ENCODE measurements at regions not wholly inside any gene's neighbourhood (a gene's known extent, or its start where the extent isn't known, plus 50 kb on each side); places are given as distances from the start of the nearest gene placed in this dataset.

- TF ChIP-seq JUND (IDR thresholded peaks at IDR 0.05; ENCODE audit: low read depth), result no peak
- in situ Hi-C loops (cut with HindIII; ENCODE audit: low pct_unique_long_range_greater_than_20kb, low sequenced_read_pairs), result no loop called here
- no peak for DNase-seq (ENCODE audit: low read depth in 1 of 2, low spot score in 1 of 2)
These were observed 217.8 kb upstream of the IRX5 start for GRCh38 chr16:54712866-54713265.

- no peak for TF ChIP-seq JUND (IDR thresholded peaks at IDR 0.05; ENCODE audit: low read depth)
- in situ Hi-C loops (cut with HindIII; ENCODE audit: low pct_unique_long_range_greater_than_20kb, low sequenced_read_pairs), result no loop called here
- no peak for DNase-seq (ENCODE audit: low read depth in 1 of 2, low spot score in 1 of 2)
These were observed 222.9 kb upstream of the IRX5 start for GRCh38 chr16:54707813-54708212.

DNA sequence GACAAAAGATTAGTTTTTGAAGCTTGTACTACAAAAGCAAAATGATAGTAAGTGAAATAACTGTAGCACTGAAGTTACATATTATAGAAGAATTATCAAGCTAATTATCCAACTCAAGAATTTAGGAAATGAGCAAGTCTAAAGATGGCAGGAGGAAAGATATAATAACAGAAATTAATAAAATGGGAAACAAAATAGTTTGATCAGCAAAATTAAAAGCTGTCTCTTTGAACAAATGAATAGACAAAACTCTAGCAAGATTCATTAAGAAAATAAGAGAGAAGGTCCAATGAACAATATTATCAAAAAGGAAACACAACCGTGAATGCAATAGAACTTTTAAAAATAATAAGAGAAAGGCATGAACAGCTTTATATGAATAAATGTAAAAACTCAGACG is 224.3 kb upstream of the IRX5 start:
- DNase-seq (ENCODE audit: low read depth in 1 of 2, low spot score in 1 of 2), result no peak
- in situ Hi-C loops (cut with HindIII; ENCODE audit: low pct_unique_long_range_greater_than_20kb, low sequenced_read_pairs), result no loop called here
- no peak for TF ChIP-seq JUND (IDR thresholded peaks at IDR 0.05; ENCODE audit: low read depth)

DNA sequence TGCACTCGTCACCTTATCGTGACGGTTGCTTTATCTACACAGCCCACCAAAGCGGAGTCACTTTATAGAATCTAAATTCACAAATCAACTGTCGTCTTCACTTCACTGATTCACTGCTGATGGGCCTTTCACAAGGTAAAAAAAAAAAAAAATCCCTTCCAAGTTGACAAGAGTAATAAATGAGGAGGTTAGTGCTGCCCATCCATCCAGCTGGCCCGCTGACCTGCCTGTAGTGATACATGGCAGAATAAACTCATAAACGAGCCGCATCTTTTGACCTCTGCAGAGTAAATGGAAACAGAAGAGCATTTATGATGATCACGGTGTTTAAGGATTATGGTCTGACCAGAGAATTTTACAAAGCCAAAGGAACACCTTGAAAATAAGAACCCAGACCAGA is 227.3 kb upstream of the IRX5 start:
- in situ Hi-C loops (cut with HindIII; ENCODE audit: low pct_unique_long_range_greater_than_20kb, low sequenced_read_pairs), result no loop called here
- TF ChIP-seq JUND (IDR thresholded peaks at IDR 0.05; ENCODE audit: low read depth), result no peak
- DNase-seq (ENCODE audit: low read depth in 1 of 2, low spot score in 1 of 2), result no peak

GRCh38 chr16:54699656-54700055 is 231.0 kb upstream of the IRX5 start:
- in situ Hi-C loops (cut with HindIII; ENCODE audit: low pct_unique_long_range_greater_than_20kb, low sequenced_read_pairs), result no loop called here
- DNase-seq (ENCODE audit: low read depth in 1 of 2, low spot score in 1 of 2), result no peak
- TF ChIP-seq JUND (IDR thresholded peaks at IDR 0.05; ENCODE audit: low read depth), result no peak

GRCh38 chr16:54697677-54698076 is 233.0 kb upstream of the IRX5 start:
- no peak for TF ChIP-seq JUND (IDR thresholded peaks at IDR 0.05; ENCODE audit: low read depth)
- DNase-seq (ENCODE audit: low read depth in 1 of 2, low spot score in 1 of 2), result no peak
- in situ Hi-C loops (cut with HindIII; ENCODE audit: low pct_unique_long_range_greater_than_20kb, low sequenced_read_pairs), result no loop called here

DNA sequence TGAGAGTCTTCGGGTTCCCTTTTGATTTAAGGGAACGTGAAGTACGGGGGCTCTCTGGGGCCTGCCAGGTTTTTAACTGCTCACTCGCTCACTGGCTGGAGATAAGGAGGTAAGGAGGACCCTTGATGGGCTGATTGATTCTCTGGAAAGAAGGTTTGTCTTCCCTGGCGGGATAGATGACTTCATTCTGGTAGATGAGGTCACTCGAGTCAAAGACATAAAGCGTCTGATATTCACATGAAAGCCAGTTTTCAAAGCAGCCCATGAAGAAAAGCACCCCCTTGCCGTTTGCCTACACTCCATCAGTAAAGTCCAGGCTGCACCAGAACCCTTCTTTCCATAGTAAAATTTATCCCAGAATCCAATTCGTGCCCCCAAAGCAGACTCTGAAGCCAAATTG is 233.7 kb upstream of the IRX5 start:
- DNase-seq (ENCODE audit: low read depth in 1 of 2, low spot score in 1 of 2), result no peak
- in situ Hi-C loops (cut with HindIII; ENCODE audit: low pct_unique_long_range_greater_than_20kb, low sequenced_read_pairs), result no loop called here
- no peak for TF ChIP-seq JUND (IDR thresholded peaks at IDR 0.05; ENCODE audit: low read depth)

- DNase-seq (ENCODE audit: low read depth in 1 of 2, low spot score in 1 of 2), result no peak
- in situ Hi-C loops (cut with HindIII; ENCODE audit: low pct_unique_long_range_greater_than_20kb, low sequenced_read_pairs), result no loop called here
- TF ChIP-seq JUND (IDR thresholded peaks at IDR 0.05; ENCODE audit: low read depth), result no peak
These were observed 234.1 kb upstream of the IRX5 start for GRCh38 chr16:54696522-54696921.

- no peak for TF ChIP-seq JUND (IDR thresholded peaks at IDR 0.05; ENCODE audit: low read depth)
- DNase-seq (ENCODE audit: low read depth in 1 of 2, low spot score in 1 of 2), result no peak
- in situ Hi-C loops (cut with HindIII; ENCODE audit: low pct_unique_long_range_greater_than_20kb, low sequenced_read_pairs), result no loop called here
These were observed 236.0 kb upstream of the IRX5 start for GRCh38 chr16:54694651-54695050.

DNA sequence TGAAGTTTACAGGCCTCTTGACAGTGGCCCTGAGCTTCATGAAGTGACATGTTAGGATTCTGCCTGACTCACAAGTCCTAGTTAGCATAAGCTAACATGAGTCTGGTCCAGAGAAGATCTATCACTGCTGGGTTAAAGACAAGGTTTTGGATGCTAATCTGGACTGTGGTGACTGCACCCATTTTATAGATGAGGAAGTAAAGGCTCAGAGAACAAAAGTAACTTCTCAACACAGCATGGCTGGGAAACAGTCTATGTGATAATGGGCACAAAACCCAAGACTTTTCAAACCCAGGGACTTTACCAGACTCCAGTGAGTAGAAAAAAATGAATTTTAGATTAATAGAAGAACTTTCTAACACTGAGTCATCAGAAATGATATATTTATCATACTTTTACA is 236.8 kb upstream of the IRX5 start:
- no peak for TF ChIP-seq JUND (IDR thresholded peaks at IDR 0.05; ENCODE audit: low read depth)
- DNase-seq (ENCODE audit: low read depth in 1 of 2, low spot score in 1 of 2), result no peak
- in situ Hi-C loops (cut with HindIII; ENCODE audit: low pct_unique_long_range_greater_than_20kb, low sequenced_read_pairs), result no loop called here

DNA sequence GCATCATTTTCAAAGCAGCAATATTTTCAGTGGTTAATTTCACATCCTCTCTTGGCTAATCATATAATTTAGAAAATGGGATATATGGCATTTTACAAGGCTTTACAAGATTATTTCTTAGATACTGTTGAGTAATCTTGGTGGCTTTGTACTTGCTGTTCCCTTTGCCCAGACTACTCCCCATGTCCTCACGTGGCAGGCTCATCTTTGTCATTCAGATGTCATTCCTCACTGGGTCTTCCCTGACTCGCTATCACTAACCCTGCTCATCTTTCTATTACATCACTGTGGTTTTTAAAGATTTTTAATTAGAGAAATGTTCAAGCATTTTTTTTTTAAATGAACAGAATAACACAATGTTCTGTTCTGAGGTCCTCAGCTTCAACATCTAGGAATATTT is 240.0 kb upstream of the IRX5 start:
- in situ Hi-C loops (cut with HindIII; ENCODE audit: low pct_unique_long_range_greater_than_20kb, low sequenced_read_pairs), result no loop called here
- DNase-seq (ENCODE audit: low read depth in 1 of 2, low spot score in 1 of 2), result no peak

DNA sequence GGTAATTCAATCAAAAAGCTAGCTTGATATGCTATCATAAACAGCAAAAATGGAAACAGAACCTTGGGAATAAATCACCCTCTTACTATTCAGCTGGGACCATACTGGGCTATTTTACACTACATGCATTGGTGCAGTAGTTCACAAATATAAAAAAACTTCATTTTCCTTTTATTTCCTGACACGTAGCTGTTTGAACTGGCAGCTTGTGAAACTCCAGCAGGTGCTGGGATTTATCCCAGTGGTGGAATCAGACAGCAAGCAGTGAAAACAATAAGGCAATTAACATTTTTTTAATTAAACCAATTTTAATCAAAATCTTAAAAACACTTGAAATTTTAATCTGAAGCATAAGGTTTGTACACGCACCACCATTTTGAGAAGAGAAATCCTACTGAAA is 240.4 kb upstream of the IRX5 start:
- no peak for DNase-seq (ENCODE audit: low read depth in 1 of 2, low spot score in 1 of 2)
- no peak for TF ChIP-seq JUND (IDR thresholded peaks at IDR 0.05; ENCODE audit: low read depth)
- in situ Hi-C loops (cut with HindIII; ENCODE audit: low pct_unique_long_range_greater_than_20kb, low sequenced_read_pairs), result no loop called here

More for the DNA sequence above, 240.0 kb upstream of the IRX5 start:
- TF ChIP-seq JUND (IDR thresholded peaks at IDR 0.05; ENCODE audit: low read depth), result no peak

- no peak for DNase-seq (ENCODE audit: low read depth in 1 of 2, low spot score in 1 of 2)
- TF ChIP-seq JUND (IDR thresholded peaks at IDR 0.05; ENCODE audit: low read depth), result no peak
- in situ Hi-C loops (cut with HindIII; ENCODE audit: low pct_unique_long_range_greater_than_20kb, low sequenced_read_pairs), result no loop called here
These were observed 241.4 kb upstream of the IRX5 start for GRCh38 chr16:54689072-54689865.

DNA sequence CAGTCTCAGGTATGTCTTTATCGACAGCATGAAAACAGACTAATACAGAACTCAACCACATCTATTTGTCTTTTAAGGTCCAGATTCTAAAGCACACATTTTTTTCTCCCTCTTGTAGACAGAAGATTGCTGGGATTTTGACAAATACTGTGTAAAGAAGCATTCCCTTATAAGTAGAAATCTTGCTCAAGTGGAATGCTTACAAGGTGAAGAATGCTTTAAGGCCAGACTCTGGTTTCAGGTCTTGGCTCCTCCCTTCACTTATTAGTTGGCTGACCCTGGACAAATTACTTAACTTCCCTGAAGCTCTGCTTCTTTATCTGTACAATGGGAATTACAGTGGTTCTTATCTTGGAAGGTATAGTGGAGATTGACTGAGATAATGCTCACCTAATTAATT is 242.3 kb upstream of the IRX5 start:
- TF ChIP-seq JUND (IDR thresholded peaks at IDR 0.05; ENCODE audit: low read depth), result no peak
- in situ Hi-C loops (cut with HindIII; ENCODE audit: low pct_unique_long_range_greater_than_20kb, low sequenced_read_pairs), result no loop called here
- DNase-seq (ENCODE audit: low read depth in 1 of 2, low spot score in 1 of 2), result no peak

Data from T47D (cell line).